ENCODE measurements at regions not wholly inside any gene's neighbourhood (a gene's known extent, or its start where the extent isn't known, plus 50 kb on each side); places are given as distances from the start of the nearest gene placed in this dataset.

GRCh38 chr10:76631884-76632766 is 1005.5 kb downstream of the KCNMA1 start:
- TF ChIP-seq EZH2phosphoT487 (IDR thresholded peaks at IDR 0.05; ENCODE audit: borderline replicate concordance) = no peak
- TF ChIP-seq, protein P1, sequence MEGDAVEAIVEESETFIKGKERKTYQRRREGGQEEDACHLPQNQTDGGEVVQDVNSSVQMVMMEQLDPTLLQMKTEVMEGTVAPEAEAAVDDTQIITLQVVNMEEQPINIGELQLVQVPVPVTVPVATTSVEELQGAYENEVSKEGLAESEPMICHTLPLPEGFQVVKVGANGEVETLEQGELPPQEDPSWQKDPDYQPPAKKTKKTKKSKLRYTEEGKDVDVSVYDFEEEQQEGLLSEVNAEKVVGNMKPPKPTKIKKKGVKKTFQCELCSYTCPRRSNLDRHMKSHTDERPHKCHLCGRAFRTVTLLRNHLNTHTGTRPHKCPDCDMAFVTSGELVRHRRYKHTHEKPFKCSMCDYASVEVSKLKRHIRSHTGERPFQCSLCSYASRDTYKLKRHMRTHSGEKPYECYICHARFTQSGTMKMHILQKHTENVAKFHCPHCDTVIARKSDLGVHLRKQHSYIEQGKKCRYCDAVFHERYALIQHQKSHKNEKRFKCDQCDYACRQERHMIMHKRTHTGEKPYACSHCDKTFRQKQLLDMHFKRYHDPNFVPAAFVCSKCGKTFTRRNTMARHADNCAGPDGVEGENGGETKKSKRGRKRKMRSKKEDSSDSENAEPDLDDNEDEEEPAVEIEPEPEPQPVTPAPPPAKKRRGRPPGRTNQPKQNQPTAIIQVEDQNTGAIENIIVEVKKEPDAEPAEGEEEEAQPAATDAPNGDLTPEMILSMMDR (conservative IDR thresholded peaks at IDR 0.05; ENCODE audit: low read length) = no peak

Data from Loucy (cell line).